ENCODE measurements at regions not wholly inside any gene's neighbourhood (a gene's known extent, or its start where the extent isn't known, plus 50 kb on each side); places are given as distances from the start of the nearest gene placed in this dataset.

GRCh38 chr10:4028854-4029583, 244.0 kb upstream of the KLF6 start:
- no peak for TF ChIP-seq CTCF (IDR thresholded peaks at IDR 0.05 in 2 of 3, conservative IDR thresholded peaks at IDR 0.05 in 1 of 3; ENCODE audit: insufficient read depth in 2 of 3, low read depth in 1 of 3, low read length in 3 of 3)
- no peak for TF ChIP-seq POLR2AphosphoS5 (IDR thresholded peaks at IDR 0.05; ENCODE audit: control insufficient read depth, insufficient read depth, low read depth, low read length)
- no peak for TF ChIP-seq U2AF1 (optimal IDR thresholded peaks at IDR 0.05; ENCODE audit: low read depth, low read length)
- TF ChIP-seq LEF1 (IDR thresholded peaks at IDR 0.05): no peak
- no peak for TF ChIP-seq IRF9 (tag; IDR thresholded peaks at IDR 0.05)
- TF ChIP-seq GABPA (tag; conservative IDR thresholded peaks at IDR 0.05; ENCODE audit: low read depth): no peak
- no peak for TF ChIP-seq PRDM10 (IDR thresholded peaks at IDR 0.05; ENCODE audit: partially characterized antibody)
- no peak for TF ChIP-seq POLR2A (conservative IDR thresholded peaks at IDR 0.05)
- no peak for TF ChIP-seq ZBTB12 (CRISPR knock-in tag; IDR thresholded peaks at IDR 0.05)
- TF ChIP-seq PTBP1 (IDR thresholded peaks at IDR 0.05; ENCODE audit: low read depth, low read length): no peak

Measured in K562 (cell line).